Ascending aorta (tissue), 2 donors: ENCODE measurements at regions not wholly inside any gene's neighbourhood (a gene's known extent, or its start where the extent isn't known, plus 50 kb on each side); places are given as distances from the start of the nearest gene placed in this dataset.

Experiments
- DNase-seq, 2 donors: peaks; one replicate each; pipeline ENCODE4 v3.0.0-alpha.2; 2019; ENCODE audit warnings: low spot score in 2 of 2
- H3K27ac ChIP-seq, 2 donors: fragments of 200-600 bp; sonication (generic); one replicate each; pipeline ENCODE4 v1.5.1; 2016 to 2017; ENCODE audit warnings: mild to moderate bottlenecking in 1 of 2
- H3K27me3 ChIP-seq: fragments of 200-600 bp; sonication (generic); one replicate; pipeline ENCODE4 v1.5.1; 2017
- H3K36me3 ChIP-seq, 2 donors: fragments of 200-600 bp; sonication (generic); one replicate each; pipeline ENCODE4 v1.5.1; 2016
- H3K4me1 ChIP-seq, 2 donors: fragments of 200-600 bp; sonication (generic); one replicate each; pipeline ENCODE4 v1.5.1; 2016 to 2017; ENCODE audit warnings: mild to moderate bottlenecking in 1 of 2
- H3K4me3 ChIP-seq, 2 donors: fragments of 200-600 bp; sonication (generic); one replicate each; pipeline ENCODE4 v1.5.1; 2016 to 2017; ENCODE audit warnings: mild to moderate bottlenecking in 1 of 2
- H3K9me3 ChIP-seq, 2 donors: fragments of 200-600 bp; sonication (generic); one replicate each; pipeline ENCODE4 v1.5.1; 2016
- CTCF ChIP-seq, 3 experiments: fragments of 200-600 bp in 2 of 3; fragments of 450-650 bp in 1 of 3; sonication (generic) in 2 of 3; IDR thresholded peaks; one replicate each; pipeline ENCODE4 v1.5.1; 2016 to 2019; ENCODE audit warnings: antibody characterized with exemption in 3 of 3, mild to moderate bottlenecking in 1 of 3, moderate library complexity in 1 of 3
- intact Hi-C: fragments of 100-400 bp; cut with DNase I; formaldehyde crosslinking; loops from one replicate; pipeline ENCODE4 v1.15.1; 2023

DNA sequence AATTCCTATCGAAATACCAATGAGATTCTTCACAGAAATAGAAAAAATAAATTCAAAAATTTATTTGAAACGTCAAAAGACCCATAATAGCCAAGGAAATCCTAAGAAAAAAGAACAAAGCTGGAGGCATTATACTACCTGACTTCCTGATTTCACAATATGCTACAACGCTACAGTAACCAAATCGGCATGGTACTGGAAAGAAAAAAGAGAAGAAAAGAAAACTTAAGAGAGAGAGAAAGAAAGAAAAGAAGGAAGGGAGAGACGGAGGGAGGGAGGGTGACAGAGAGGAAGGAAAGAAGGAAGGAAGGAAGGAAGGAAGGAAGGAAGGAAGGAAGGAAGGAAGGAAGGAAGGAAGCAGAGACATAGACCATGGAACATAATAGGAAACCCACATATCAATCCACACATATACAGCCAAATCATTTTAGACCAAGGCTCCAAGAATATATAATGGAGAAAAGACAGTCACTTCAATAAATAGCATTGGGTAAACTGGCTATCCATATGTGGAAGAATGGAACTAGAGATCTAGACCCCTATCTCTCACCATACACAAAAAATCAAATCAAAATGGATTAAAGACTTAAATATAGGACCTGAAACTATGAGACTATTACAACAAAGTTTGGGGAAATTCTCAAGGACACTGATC, 118.6 kb upstream of the CNTN4 start:
- Histone ChIP-seq H3K4me1 (no peaks in the 10 kb centered on the region), H3K4me3 (no peak overlapping the region), H3K9me3 (no peaks in the 10 kb centered on the region), H3K36me3 (no peaks in the 10 kb centered on the region), H3K27me3 (no peaks in the 10 kb centered on the region), H3K27ac (no peak overlapping the region)
- intact Hi-C loops = no loop called here
- DNase-seq = no peak
- no peak for TF ChIP-seq CTCF (IDR thresholded peaks at IDR 0.05)

GRCh38 chr3:1987980-1988379, 110.7 kb upstream of the CNTN4 start:
- Histone ChIP-seq H3K27me3 (no peaks in the 10 kb centered on the region), H3K4me3 (no peak overlapping the region), H3K9me3 (no peaks in the 10 kb centered on the region), H3K27ac (no peak overlapping the region), H3K4me1 (no peaks in the 10 kb centered on the region), H3K36me3 (no peaks in the 10 kb centered on the region)
- intact Hi-C loops = no loop called here
- peak in 1 of 3 experiments; percentile 24 for TF ChIP-seq CTCF (IDR thresholded peaks at IDR 0.05)
- DNase-seq = no peak

DNA sequence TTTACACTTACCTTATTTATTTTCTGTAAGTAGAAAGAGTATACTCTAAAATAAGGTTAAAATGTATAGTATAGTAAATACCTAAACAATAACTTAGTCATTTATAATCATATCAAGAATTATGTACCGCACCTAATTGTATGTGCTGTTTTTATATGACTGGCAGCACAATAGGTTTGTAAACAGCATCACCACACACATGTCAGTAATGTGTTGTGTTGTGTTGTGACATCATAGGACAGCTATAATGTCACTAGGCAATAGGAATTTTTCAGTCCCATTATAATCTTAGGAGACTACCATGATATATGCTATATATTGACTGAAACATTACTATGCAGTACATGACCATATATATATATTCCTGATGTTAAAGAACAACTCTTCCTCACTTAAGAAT, 99.9 kb upstream of the CNTN4 start:
- Histone ChIP-seq H3K36me3 (no peaks in the 10 kb centered on the region), H3K4me1 (no peaks in the 10 kb centered on the region), H3K27me3 (no peaks in the 10 kb centered on the region), H3K9me3 (no peaks in the 10 kb centered on the region), H3K4me3 (no peak overlapping the region), H3K27ac (no peak overlapping the region)
- no peak for TF ChIP-seq CTCF (IDR thresholded peaks at IDR 0.05)
- no peak for DNase-seq
- intact Hi-C loops = no loop called here

GRCh38 chr3:2001306-2002108, 97.2 kb upstream of the CNTN4 start:
- Histone ChIP-seq H3K4me3 (no peak overlapping the region), H3K36me3 (no peaks in the 10 kb centered on the region)

GRCh38 chr3:2023959-2024358, 74.7 kb upstream of the CNTN4 start:
- H3K27ac ChIP-seq = no peak overlapping the region
- H3K36me3 ChIP-seq = no peaks in the 10 kb centered on the region
- H3K4me1 ChIP-seq = no peaks in the 10 kb centered on the region
- DNase-seq = no peak
- intact Hi-C loops = no loop called here
- no peak for TF ChIP-seq CTCF (IDR thresholded peaks at IDR 0.05)
- H3K27me3 ChIP-seq = no peaks in the 10 kb centered on the region
- H3K9me3 ChIP-seq = no peaks in the 10 kb centered on the region
- no peak overlapping the region for H3K4me3 ChIP-seq

More at GRCh38 chr3:2001306-2002108, 97.2 kb upstream of the CNTN4 start:
- Histone ChIP-seq H3K4me1 (no peaks in the 10 kb centered on the region), H3K27ac (no peak overlapping the region), H3K9me3 (no peaks in the 10 kb centered on the region), H3K27me3 (no peaks in the 10 kb centered on the region)
- no peak for DNase-seq
- TF ChIP-seq CTCF (IDR thresholded peaks at IDR 0.05) = no peak
- intact Hi-C loops = no loop called here
